Tibial nerve (tissue), 4 donors: ENCODE measurements at regions not wholly inside any gene's neighbourhood (a gene's known extent, or its start where the extent isn't known, plus 50 kb on each side); places are given as distances from the start of the nearest gene placed in this dataset.
"Not testable (repeated sequence)": the region's sequence is repeated elsewhere in the genome, so short reads cannot be mapped to it uniquely, and the experiment has no call there.

Source experiments
- CTCF ChIP-seq, 5 experiments: fragments of 200-600 bp in 3 of 5; fragments of 450-650 bp in 2 of 5; sonication (generic) in 3 of 5; IDR thresholded peaks; one replicate each; pipeline ENCODE4 v1.5.1; 2016 to 2019; ENCODE audit warnings: antibody characterized with exemption in 5 of 5, mild to moderate bottlenecking in 3 of 5, moderate library complexity in 2 of 5
- EP300 ChIP-seq, 2 donors: sonication (generic); formaldehyde crosslinking; IDR thresholded peaks; one replicate each; pipeline ENCODE4 v1.6.1; 2017; ENCODE audit warnings: antibody characterized with exemption in 2 of 2, mild to moderate bottlenecking in 1 of 2

GRCh38 chr9:24135072-24135471 lies 309.0 kb upstream of the ELAVL2 start:
- not testable (repeated sequence) for TF ChIP-seq CTCF, EP300 (IDR thresholded peaks at IDR 0.05)
